ENCODE measurements at regions not wholly inside any gene's neighbourhood (a gene's known extent, or its start where the extent isn't known, plus 50 kb on each side); places are given as distances from the start of the nearest gene placed in this dataset.

- no peak for TF ChIP-seq HDAC6 (IDR thresholded peaks at IDR 0.05; ENCODE audit: unreplicated experiment)
Observed at GRCh38 chr9:109986521-109986991, 206.6 kb downstream of the PALM2AKAP2 start (continued).

- ChIA-PET CTCF (no interaction called here), RAD21 (ENCODE audit: unreplicated experiment) (no interaction called here), SMC1A (ENCODE audit: uncharacterized antibody, unreplicated experiment) (no interaction called here), POLR2A (no interaction called here)
- TF ChIP-seq MXI1 (IDR thresholded peaks at IDR 0.05; ENCODE audit: low read depth, low read length) (no peak), POLR2AphosphoS2 (IDR thresholded peaks at IDR 0.05; ENCODE audit: low read depth, low read length) (no peak), CTCF (IDR thresholded peaks at IDR 0.05 in 2 of 3, conservative IDR thresholded peaks at IDR 0.05 in 1 of 3; ENCODE audit: control insufficient read depth in 2 of 3, extremely low read depth in 1 of 3, insufficient read depth in 1 of 3, low read depth in 3 of 3, low read length in 3 of 3) (no peak), PAX8 (IDR thresholded peaks at IDR 0.05) (no peak), SMAD5 (IDR thresholded peaks at IDR 0.05; ENCODE audit: low read depth) (no peak), TBL1XR1 (IDR thresholded peaks at IDR 0.05; ENCODE audit: low read depth, low read length) (no peak), POLR2A (IDR thresholded peaks at IDR 0.05; ENCODE audit: low read depth, low read length) (no peak), BCL3 (IDR thresholded peaks at IDR 0.05; ENCODE audit: borderline replicate concordance, insufficient read depth, low read depth, low read length, poor library complexity, severe bottlenecking) (no peak), TARDBP (IDR thresholded peaks at IDR 0.05; ENCODE audit: borderline replicate concordance) (no peak)
- H3K4me2 ChIP-seq (ENCODE audit: control insufficient read depth, insufficient read depth): no peak overlapping the region
- 81% methylated on average over 3 of the region's 3 CpGs for WGBS (ENCODE audit: insufficient coverage, insufficient replicate concordance, low lambda C conversion rate, missing lambda C conversion rate)
- no TSS peak for BruUV-seq (replicated peaks)
- H3K9me3 ChIP-seq (replicated peaks; ENCODE audit: control insufficient read depth, insufficient read depth, low read length): peaks cover 5% of the 10 kb centered on the region
- FAIRE-seq (no peak), DNase-seq (ENCODE audit: low read depth, low spot score) (no peak), ATAC-seq (no peak)
- no peak overlapping the region for H3K27ac ChIP-seq (ENCODE audit: control insufficient read depth, insufficient read depth)
- no peaks in the 10 kb centered on the region for H3K79me2 ChIP-seq (ENCODE audit: control insufficient read depth, insufficient read depth, low read length)
- intact Hi-C loops (cut with micrococcal nuclease; ENCODE audit: unreplicated experiment) (no loop called here), in situ Hi-C loops (cut with MboI) (no loop called here)
- no peak overlapping the region for H3K9ac ChIP-seq (ENCODE audit: control insufficient read depth, insufficient read depth, low read length)
- H3K4me1 ChIP-seq (ENCODE audit: control insufficient read depth, insufficient read depth, low read length): no peaks in the 10 kb centered on the region
- H4K20me1 ChIP-seq (ENCODE audit: control insufficient read depth, insufficient read depth): no peaks in the 10 kb centered on the region
- H3K4me3 ChIP-seq: no peak overlapping the region
- no peaks in the 10 kb centered on the region; a peak in 1 of 4 replicates for H3K36me3 ChIP-seq (ENCODE audit: control insufficient read depth in 2 of 2, insufficient read depth in 2 of 2, low read length in 1 of 2)
- no peaks in the 10 kb centered on the region for H3K27me3 ChIP-seq (replicated peaks in 1 of 2; ENCODE audit: control insufficient read depth in 2 of 2, insufficient read depth in 2 of 2, low read length in 1 of 2)
- no peak overlapping the region for H2AFZ ChIP-seq (ENCODE audit: control insufficient read depth, low read depth, low read length)
Observed at GRCh38 chr9:109989296-109989695, 209.3 kb downstream of the PALM2AKAP2 start.
